HG02973 (cell line): ENCODE measurements at regions not wholly inside any gene's neighbourhood (a gene's known extent, or its start where the extent isn't known, plus 50 kb on each side); places are given as distances from the start of the nearest gene placed in this dataset.

Experiments used
- ATAC-seq: cut with Tn5 transposase; IDR thresholded peaks from one replicate; pipeline ENCODE4 v1.9.1; 2021; ENCODE audit warnings: moderate library complexity; ENCODE audit not compliant: unreplicated experiment

DNA sequence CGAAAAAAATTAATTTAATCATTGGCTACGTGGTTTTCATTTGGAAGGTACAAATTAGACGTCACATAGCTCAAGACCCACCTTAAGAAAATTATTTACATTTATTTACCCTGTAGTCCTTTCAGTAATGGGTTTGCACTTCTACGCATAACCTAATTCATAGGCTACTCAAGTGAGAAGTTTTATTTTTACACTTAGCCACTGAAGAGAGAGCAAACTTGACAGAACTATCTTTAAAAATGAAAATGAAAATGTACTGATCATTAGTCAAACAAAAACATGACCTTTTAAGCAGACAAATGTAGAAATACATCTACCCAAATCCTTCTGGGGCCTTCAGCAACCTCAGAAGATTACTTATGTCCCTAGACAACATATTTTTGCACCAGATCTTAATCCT, 269.4 kb upstream of the TTC14 start:
- ATAC-seq: peak; percentile 39

DNA sequence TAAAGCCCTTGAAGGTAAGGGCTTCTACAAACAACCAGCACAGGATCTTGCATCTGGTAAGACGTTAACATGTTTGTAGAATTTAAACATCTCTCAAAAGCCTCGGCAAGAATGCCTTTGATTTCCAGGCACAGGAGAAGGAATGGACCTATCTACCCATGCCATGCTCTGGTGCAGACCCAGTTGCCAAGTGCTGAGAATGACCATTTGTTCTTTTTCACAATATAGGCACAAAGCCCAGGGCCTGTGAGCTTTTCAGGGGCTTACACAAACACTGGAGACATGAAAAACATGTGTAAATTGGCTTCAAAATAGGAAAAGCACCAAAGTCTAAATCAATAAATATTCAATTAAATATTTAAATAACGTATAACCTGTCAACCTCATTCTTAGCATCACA, 266.9 kb upstream of the TTC14 start:
- no peak for ATAC-seq

DNA sequence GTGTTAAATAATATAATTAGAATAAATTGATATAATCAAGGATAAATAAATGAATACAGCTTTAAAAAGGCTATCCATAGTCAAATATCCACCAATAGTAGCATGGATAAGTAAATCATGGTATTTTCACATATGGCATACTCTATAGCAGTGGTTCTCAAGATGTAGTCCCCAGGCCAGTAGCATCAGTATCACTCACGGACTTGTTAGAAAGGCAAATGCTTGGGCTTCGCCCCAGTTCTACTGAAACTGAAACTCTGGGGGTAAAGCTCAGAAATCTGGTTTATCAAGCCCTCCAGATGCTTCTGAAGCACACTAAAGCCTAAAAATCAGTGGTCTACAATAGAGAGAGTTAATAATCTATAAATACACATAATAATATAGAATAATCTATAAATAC, 261.6 kb upstream of the TTC14 start:
- no peak for ATAC-seq

GRCh38 chr3:180341516-180341915, 260.4 kb upstream of the TTC14 start:
- no peak for ATAC-seq

- no peak for ATAC-seq
These were observed 250.4 kb upstream of the TTC14 start for GRCh38 chr3:180351601-180352000.

- ATAC-seq: no peak
These were observed 249.7 kb upstream of the TTC14 start for GRCh38 chr3:180352261-180352660.

- ATAC-seq: no peak
These were observed 247.7 kb upstream of the TTC14 start for GRCh38 chr3:180354214-180354613.

DNA sequence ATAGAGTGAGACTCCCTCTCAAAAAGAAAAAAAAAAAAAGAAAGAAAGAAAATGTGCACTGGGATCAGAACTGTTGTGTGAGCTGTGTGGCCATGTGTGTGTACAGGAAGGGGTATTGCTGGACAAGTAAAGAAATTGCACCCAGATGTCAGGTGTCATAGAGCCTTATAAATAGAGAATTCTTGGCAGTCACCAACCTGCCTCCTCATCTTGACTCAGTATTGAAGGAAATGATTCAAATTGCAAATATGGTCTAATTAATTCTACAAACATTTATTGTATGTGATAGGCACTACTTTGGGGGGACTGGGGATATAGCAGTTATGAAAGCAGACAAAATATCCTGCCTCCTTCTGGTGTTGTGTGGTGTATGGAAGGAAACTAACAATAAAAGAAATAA, 243.8 kb upstream of the TTC14 start:
- no peak for ATAC-seq

DNA sequence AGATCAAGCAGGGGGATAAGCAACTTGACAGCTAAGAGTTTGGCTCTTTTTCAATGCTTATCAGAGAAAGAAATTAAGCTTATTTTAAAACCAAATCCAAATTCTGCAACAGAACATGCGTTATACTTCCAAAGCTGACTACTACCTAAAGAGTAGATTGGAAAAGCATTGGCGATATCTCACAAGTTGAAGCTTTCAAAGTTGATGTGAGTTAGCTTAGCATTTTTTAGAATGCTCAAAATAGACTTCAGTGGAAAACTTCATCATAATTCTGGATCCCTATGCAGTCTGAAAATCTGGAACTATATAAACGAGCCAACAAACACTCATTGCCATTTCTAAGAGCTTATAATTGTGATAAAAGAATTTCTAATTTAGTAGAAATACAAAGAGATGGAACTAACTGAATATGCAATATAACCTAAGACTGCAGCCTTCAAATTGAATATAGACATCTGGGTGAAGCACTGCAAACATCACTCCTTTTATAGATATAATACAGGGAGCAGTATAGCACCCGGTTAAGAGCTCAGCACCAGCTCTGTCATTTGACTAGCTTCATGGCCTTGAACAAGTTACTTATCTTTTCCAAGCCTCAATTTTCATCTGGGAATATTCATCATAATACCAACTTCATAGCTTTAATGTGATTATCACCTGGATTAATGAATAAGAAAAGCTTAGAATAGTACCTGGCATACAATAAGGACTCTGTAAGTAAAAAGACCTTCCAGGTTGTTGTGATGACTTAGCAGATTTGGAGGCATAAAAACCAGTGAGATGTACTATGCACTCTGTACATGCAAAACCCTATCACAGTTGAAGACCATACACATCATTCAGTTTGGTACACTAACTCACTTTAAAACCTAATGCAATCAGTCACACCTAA, 242.7 kb upstream of the TTC14 start:
- no peak for ATAC-seq

GRCh38 chr3:180359953-180360279, 242.0 kb upstream of the TTC14 start:
- no peak for ATAC-seq

- no peak for ATAC-seq
These were observed 239.9 kb upstream of the TTC14 start for GRCh38 chr3:180362081-180362480.

DNA sequence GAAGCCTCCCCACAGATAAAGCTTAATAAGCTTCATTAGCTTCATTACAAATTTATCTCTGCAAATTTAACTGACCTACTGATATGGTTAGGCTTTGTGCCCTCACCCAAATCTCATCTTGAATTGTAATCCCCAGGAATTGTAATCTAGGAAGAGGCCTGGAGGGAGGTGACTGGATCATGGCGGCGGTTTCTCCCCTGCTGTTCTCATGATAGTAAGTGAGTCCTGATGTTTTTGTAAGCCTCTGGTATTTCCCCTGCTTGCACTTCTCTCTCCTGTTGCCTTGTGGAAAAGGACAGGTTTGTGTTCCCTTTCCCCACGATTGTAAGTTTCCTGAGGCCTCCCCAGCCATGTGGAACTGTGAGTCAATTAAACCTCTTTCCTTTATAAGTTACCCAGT, 226.1 kb upstream of the TTC14 start:
- no peak for ATAC-seq

DNA sequence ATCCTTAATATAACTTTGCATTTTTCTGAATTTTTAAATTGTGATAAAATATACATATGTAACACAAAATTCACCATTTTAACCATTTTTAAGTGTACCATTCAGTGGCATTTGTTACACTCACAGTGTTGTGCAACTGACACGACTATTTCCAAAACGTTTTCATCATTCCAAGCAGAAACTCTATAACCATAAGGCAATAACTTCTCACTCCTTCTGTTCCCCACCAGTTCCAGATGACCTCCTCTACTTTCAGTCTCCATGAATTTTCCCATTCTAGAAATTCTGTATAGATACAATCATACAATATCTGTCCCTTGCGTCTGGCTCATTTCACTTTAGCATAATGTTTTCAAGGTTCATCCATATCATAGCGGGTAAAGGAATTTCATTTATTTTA, 223.5 kb upstream of the TTC14 start:
- no peak for ATAC-seq

- no peak for ATAC-seq
These were observed 219.3 kb upstream of the TTC14 start for GRCh38 chr3:180382638-180383180.

GRCh38 chr3:180383332-180384020, 218.5 kb upstream of the TTC14 start:
- ATAC-seq: no peak

DNA sequence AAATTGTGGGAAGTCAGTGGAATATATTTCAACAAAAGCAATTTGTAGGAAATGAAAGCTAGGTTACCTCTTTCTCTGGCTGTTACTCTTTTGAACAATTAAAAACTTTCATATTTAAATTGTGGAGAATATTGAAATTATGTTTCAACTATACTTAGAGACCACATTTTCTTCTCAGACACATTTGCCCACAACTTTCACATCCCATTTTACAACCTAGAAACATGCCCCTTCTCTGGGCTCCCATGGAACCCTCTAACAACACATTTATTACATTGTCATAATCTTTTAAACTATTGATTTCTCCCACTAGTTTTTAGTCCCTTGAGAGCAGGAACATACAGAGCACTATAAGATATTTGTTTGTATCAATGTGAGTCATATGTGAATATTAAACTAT, 211.7 kb upstream of the TTC14 start:
- no peak for ATAC-seq

DNA sequence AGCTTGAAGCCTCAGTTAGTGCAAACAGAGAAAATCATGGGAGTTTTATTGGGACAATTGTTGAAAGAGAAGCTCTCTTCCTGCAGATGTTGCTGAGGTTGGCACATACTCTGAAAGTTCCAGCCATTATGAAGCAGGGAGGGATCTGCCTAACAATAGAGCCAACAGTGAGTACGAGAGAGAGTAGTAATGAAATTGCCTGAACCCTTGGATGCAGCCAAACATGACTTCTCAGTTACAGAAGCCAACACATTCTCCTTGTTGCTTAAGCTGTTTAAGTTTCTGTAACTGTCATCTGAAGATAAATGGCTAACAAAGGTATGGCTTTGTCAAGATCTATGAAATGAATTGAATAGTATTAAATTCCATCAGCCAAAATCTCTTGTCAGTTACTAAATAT, 211.0 kb upstream of the TTC14 start:
- no peak for ATAC-seq

- no peak for ATAC-seq
These were observed 200.7 kb upstream of the TTC14 start for GRCh38 chr3:180401226-180401625.

DNA sequence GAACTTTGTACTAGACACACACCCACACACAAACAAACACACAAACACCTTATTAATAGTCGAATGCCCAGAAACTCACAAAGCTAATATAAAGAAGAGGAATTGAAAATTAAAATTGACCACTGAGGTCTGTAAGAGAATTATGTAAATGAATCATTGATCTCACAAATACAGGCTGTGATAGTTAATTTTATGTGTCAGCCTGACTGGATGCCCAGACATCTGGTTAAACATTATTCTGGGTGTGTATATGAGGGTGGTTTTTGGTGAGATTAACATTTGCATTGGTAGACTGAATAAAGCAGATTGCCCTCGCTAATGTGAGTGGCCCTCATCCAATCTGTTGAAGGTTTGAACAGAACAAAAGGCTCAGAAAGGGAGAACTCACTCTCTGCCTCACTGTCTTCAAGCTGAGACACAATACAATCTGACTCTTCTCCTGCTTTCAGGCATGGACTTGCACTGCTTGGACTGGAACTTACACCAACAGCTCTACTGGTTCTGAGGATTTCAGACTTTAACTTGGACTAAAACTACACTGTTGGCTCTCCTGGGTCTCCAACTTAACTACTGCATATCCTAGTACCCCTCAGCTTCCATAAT, 199.4 kb upstream of the TTC14 start:
- ATAC-seq: peak; percentile 67

GRCh38 chr3:180403156-180403555, 198.8 kb upstream of the TTC14 start:
- ATAC-seq: no peak

- ATAC-seq: no peak
These were observed 193.3 kb upstream of the TTC14 start for GRCh38 chr3:180408654-180409053.

DNA sequence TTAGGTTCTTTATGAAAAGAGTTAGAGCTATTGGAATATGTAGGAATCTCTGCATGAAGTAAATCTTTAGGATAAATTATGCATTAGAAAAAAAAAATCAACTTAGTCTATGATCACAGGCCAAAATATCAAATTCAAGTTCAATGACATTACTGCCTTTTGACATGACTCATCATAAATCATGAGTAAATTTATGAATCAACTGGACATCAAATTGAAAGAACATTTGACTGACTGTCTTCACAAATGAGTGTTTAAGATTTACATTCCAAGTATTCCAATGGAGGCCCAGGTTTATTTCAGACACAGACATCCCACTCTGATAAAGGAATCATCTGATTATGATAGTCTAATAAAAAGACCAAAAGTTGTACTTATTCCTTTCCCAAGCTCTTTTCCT, 192.8 kb upstream of the TTC14 start:
- no peak for ATAC-seq
